Mesodermal cell (in vitro differentiated cells): ENCODE measurements at regions not wholly inside any gene's neighbourhood (a gene's known extent, or its start where the extent isn't known, plus 50 kb on each side); places are given as distances from the start of the nearest gene placed in this dataset.

Experiments used
- H3K27ac ChIP-seq: 2 replicates; pipeline ENCODE4 v1.7.0; 2013; ENCODE audit warnings: mild to moderate bottlenecking, low read depth, low read length, moderate library complexity; ENCODE audit not compliant: severe bottlenecking
- H3K36me3 ChIP-seq: 2 replicates; pipeline ENCODE4 v1.7.1; 2013; ENCODE audit warnings: mild to moderate bottlenecking, low read length, moderate library complexity; ENCODE audit not compliant: control insufficient read depth, insufficient read depth
- H3K4me1 ChIP-seq: one replicate; pipeline ENCODE4 v1.7.1; 2013; ENCODE audit warnings: mild to moderate bottlenecking, low read length; ENCODE audit not compliant: insufficient read depth, control insufficient read depth, poor library complexity, severe bottlenecking
- H3K4me3 ChIP-seq: 2 replicates; pipeline ENCODE4 v1.7.0; 2013; ENCODE audit warnings: low read length, control low read depth, mild to moderate bottlenecking; ENCODE audit not compliant: insufficient read depth, poor library complexity, severe bottlenecking; ENCODE audit errors: extremely low read depth
- H3K9me3 ChIP-seq: 2 replicates; pipeline ENCODE4 v1.7.1; 2013; ENCODE audit warnings: mild to moderate bottlenecking, low read length, moderate library complexity; ENCODE audit not compliant: control insufficient read depth
- WGBS, 2 experiments: methylation state at CpG; one replicate each; pipeline ENCODE4 v1.1.5; 2013; ENCODE audit warnings: missing lambda C conversion rate in 2 of 2; ENCODE audit not compliant: insufficient coverage in 2 of 2; 5-methylcytosine and 5-hydroxymethylcytosine counted together

DNA sequence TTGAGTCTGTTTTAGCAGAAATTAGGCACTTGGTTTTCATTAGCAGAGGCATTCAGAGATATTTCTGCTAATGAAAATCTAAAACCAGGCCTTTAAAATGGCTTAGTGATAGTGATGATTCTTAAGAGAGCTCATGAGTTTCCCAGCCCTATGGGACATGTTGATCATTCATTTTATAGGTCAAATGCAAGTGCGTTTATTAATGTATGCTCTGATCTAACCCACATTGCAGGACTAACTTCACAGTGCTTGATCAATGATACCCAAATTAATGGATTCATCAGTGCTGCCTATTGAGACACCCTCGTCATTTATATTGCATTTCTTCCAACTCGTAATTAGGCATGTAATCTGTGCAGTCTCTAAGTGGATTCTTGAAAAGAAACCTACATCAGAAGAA lies 54.7 kb upstream of the ETAA1 start:
- Histone ChIP-seq H3K4me3 (no peak overlapping the region), H3K27ac (no peak overlapping the region), H3K4me1 (no peaks in the 10 kb centered on the region), H3K36me3 (no peaks in the 10 kb centered on the region), H3K9me3 (no peaks in the 10 kb centered on the region)
- 94% methylated on average over 3 of the region's 3 CpGs; no CpG with 5 or more reads in 1 of the 2 experiments for WGBS, 2 experiments

DNA sequence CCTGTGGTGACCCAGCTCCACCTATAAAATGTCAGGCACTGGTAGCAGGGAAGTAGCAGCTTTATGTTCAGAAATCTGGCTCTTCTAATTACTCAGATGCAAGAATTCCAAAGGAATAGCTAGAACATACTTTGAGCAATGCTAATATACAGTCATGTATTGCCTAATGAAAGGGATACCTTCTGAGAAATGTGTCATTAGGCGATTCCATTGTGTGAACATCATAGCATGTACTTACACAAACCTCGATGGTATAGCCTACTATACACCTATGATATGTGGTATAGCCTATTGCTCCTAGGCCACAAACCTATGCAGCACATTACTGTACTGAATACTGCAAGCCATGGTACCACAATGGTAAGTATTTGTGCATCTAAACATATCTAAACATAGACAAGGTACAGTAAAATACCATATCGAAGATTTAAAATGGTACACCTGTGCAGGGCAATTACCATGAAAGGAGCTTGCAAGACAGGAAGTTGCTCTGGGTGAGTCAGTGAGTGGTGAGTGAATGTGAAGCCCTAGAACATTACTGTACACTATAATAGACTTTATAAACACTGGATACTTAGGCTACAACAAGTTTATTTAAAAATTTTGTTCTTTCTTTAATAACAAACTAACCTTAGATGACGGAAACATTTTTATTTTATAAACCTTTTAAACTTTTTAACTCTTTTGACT lies 50.3 kb upstream of the ETAA1 start:
- no peak overlapping the region for H3K4me3 ChIP-seq
- H3K4me1 ChIP-seq, result no peaks in the 10 kb centered on the region
- WGBS, 2 experiments, result 83% methylated on average over 2 of the region's 4 CpGs; no CpG with 5 or more reads in 1 of the 2 experiments
- no peaks in the 10 kb centered on the region for H3K36me3 ChIP-seq
- H3K9me3 ChIP-seq, result peaks cover 7% of the 10 kb centered on the region
- H3K27ac ChIP-seq, result no peak overlapping the region
